ENCODE measurements at regions not wholly inside any gene's neighbourhood (a gene's known extent, or its start where the extent isn't known, plus 50 kb on each side); places are given as distances from the start of the nearest gene placed in this dataset.

DNA sequence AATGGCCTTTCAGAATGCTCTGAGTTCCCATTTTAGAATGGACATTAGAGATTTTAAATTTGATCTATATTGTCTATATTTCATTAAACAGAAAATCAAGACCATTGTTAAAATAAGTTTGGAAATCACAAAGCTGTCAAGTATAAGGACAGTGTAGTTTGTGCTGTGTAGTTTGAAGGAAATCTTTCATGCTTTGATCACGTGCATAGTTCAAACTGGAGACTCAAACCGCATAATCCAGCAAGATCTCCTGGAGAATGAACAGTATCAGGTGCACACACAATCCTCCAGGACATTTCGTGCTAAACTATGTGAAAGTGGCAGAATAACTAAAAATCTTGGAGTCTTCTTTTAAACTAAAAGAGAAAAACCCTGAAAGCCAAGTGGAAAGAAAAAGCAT, 60.8 kb upstream of the TBXT start:
- Mint-ChIP-seq H3K9me3 (ENCODE audit: unreplicated experiment) (no peaks in the 10 kb centered on the region), H3K4me1 (ENCODE audit: low read depth, unreplicated experiment) (no peaks in the 10 kb centered on the region), H3K27ac (ENCODE audit: unreplicated experiment) (no peak overlapping the region), H3K4me3 (ENCODE audit: unreplicated experiment) (no peak overlapping the region), H3K27me3 (ENCODE audit: insufficient read depth, unreplicated experiment) (peaks cover 20% of the 10 kb centered on the region), H3K36me3 (ENCODE audit: insufficient read depth, unreplicated experiment) (no peaks in the 10 kb centered on the region)
- POLR2A ChIA-PET = no interaction called here
- TF ChIP-seq, protein P1, sequence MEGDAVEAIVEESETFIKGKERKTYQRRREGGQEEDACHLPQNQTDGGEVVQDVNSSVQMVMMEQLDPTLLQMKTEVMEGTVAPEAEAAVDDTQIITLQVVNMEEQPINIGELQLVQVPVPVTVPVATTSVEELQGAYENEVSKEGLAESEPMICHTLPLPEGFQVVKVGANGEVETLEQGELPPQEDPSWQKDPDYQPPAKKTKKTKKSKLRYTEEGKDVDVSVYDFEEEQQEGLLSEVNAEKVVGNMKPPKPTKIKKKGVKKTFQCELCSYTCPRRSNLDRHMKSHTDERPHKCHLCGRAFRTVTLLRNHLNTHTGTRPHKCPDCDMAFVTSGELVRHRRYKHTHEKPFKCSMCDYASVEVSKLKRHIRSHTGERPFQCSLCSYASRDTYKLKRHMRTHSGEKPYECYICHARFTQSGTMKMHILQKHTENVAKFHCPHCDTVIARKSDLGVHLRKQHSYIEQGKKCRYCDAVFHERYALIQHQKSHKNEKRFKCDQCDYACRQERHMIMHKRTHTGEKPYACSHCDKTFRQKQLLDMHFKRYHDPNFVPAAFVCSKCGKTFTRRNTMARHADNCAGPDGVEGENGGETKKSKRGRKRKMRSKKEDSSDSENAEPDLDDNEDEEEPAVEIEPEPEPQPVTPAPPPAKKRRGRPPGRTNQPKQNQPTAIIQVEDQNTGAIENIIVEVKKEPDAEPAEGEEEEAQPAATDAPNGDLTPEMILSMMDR (IDR thresholded peaks at IDR 0.05; ENCODE audit: insufficient read depth in 1 of 2, low read depth in 1 of 2, low read length in 1 of 2, severe bottlenecking in 1 of 2, unreplicated experiment in 1 of 2) = no peak
- no peaks in the 10 kb centered on the region for H3K36me3 ChIP-seq (ENCODE audit: control insufficient read depth, insufficient read depth, low read length)
- H3K27me3 ChIP-seq (replicated peaks; ENCODE audit: control insufficient read depth, insufficient read depth, low read length) = 0 out of 2 replicates have a peak, but pooled peaks cover 1% of the 10 kb centered on the region
- CTCF ChIA-PET = no interaction called here
- DNase-seq = no peak
- intact Hi-C loops (cut with micrococcal nuclease; ENCODE audit: unreplicated experiment) = no loop called here
- BruUV-seq (replicated peaks) = no TSS peak
- H3K4me3 ChIP-seq (ENCODE audit: low read depth, low read length) = no peak overlapping the region
- no peaks in the 10 kb centered on the region for H3K4me1 ChIP-seq
- H3K9me3 ChIP-seq = no peaks in the 10 kb centered on the region

DNA sequence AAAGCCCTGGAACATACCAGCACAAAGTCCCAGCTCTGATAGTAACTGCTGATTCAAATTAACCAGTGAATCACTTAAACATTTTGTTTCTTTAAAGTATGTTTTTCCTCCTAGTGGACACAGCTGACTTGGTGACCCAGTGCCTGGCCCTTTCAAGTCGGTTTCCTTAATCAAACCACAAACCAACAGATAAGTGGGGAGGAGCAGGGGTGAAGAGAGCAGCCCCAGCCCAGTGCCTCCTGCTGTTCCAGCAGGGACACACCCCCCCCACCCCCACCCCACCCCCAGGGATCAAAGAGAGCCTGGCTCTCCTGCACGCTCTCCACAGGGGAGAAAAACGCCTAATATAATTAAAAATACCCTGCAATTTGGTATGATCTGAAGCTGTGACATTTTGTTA, 55.4 kb upstream of the TBXT start:
- no peaks in the 10 kb centered on the region for H3K36me3 Mint-ChIP-seq (ENCODE audit: insufficient read depth, unreplicated experiment)
- DNase-seq = no peak
- no peak overlapping the region for H3K4me3 Mint-ChIP-seq (ENCODE audit: unreplicated experiment)
- H3K4me3 ChIP-seq (ENCODE audit: low read depth, low read length) = no peak overlapping the region
- H3K9me3 ChIP-seq = no peaks in the 10 kb centered on the region
- 0 out of 2 replicates have a peak, but pooled peaks cover 1% of the 10 kb centered on the region for H3K27me3 ChIP-seq (replicated peaks; ENCODE audit: control insufficient read depth, insufficient read depth, low read length)
- ChIA-PET CTCF (interaction anchor here (0.6 kb wide), 1 partner anchor 158 kb away, joined by 6 read pairs; no protein-coding TSS in a partner anchor), POLR2A (no interaction called here)
- H3K4me1 Mint-ChIP-seq (ENCODE audit: low read depth, unreplicated experiment) = no peaks in the 10 kb centered on the region
- no peaks in the 10 kb centered on the region for H3K36me3 ChIP-seq (ENCODE audit: control insufficient read depth, insufficient read depth, low read length)
- no peaks in the 10 kb centered on the region for H3K4me1 ChIP-seq
- peaks cover 16% of the 10 kb centered on the region for H3K27me3 Mint-ChIP-seq (ENCODE audit: insufficient read depth, unreplicated experiment)
- TF ChIP-seq, protein P1 (IDR thresholded peaks at IDR 0.05; ENCODE audit: insufficient read depth in 1 of 2, low read depth in 1 of 2, low read length in 1 of 2, severe bottlenecking in 1 of 2, unreplicated experiment in 1 of 2) = no peak
- H3K9me3 Mint-ChIP-seq (ENCODE audit: unreplicated experiment) = no peaks in the 10 kb centered on the region
- intact Hi-C loops (cut with micrococcal nuclease; ENCODE audit: unreplicated experiment) = no loop called here
- no TSS peak for BruUV-seq (replicated peaks)
- no peak overlapping the region for H3K27ac Mint-ChIP-seq (ENCODE audit: unreplicated experiment)

DNA sequence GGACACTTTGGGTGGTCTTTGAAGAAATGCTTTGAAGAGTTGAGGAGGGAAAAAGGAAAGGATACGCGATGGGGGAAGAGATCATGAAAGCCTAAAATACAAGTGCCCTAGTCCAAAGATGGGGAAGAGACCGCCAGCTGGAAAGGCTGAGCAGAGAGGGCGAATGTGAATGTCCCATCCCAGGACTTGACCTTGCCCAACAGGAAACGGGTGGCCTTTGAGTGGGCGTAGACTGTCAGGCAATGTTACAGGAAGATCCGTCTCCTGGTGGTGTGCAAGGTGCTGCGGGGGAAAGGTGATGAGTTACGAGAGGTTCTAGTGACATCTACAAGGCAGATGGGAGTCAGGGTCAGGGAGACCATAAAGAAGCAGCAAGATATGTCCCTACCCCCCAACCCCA, 55.0 kb upstream of the TBXT start:
- no TSS peak for BruUV-seq (replicated peaks)
- no peak for DNase-seq
- H3K4me1 Mint-ChIP-seq (ENCODE audit: low read depth, unreplicated experiment) = no peaks in the 10 kb centered on the region
- ChIA-PET CTCF (no interaction called here), POLR2A (no interaction called here)
- Histone ChIP-seq H3K27me3 (replicated peaks; ENCODE audit: control insufficient read depth, insufficient read depth, low read length) (0 out of 2 replicates have a peak, but pooled peaks cover 1% of the 10 kb centered on the region), H3K4me1 (no peaks in the 10 kb centered on the region), H3K36me3 (ENCODE audit: control insufficient read depth, insufficient read depth, low read length) (no peaks in the 10 kb centered on the region), H3K4me3 (ENCODE audit: low read depth, low read length) (no peak overlapping the region), H3K9me3 (no peaks in the 10 kb centered on the region)
- peaks cover 16% of the 10 kb centered on the region for H3K27me3 Mint-ChIP-seq (ENCODE audit: insufficient read depth, unreplicated experiment)
- intact Hi-C loops (cut with micrococcal nuclease; ENCODE audit: unreplicated experiment) = no loop called here
- TF ChIP-seq, protein P1 (IDR thresholded peaks at IDR 0.05; ENCODE audit: insufficient read depth in 1 of 2, low read depth in 1 of 2, low read length in 1 of 2, severe bottlenecking in 1 of 2, unreplicated experiment in 1 of 2) = no peak
- H3K4me3 Mint-ChIP-seq (ENCODE audit: unreplicated experiment) = no peak overlapping the region
- H3K36me3 Mint-ChIP-seq (ENCODE audit: insufficient read depth, unreplicated experiment) = no peaks in the 10 kb centered on the region
- H3K27ac Mint-ChIP-seq (ENCODE audit: unreplicated experiment) = no peak overlapping the region
- H3K9me3 Mint-ChIP-seq (ENCODE audit: unreplicated experiment) = no peaks in the 10 kb centered on the region
